ENCODE measurements at regions not wholly inside any gene's neighbourhood (a gene's known extent, or its start where the extent isn't known, plus 50 kb on each side); places are given as distances from the start of the nearest gene placed in this dataset.

DNA sequence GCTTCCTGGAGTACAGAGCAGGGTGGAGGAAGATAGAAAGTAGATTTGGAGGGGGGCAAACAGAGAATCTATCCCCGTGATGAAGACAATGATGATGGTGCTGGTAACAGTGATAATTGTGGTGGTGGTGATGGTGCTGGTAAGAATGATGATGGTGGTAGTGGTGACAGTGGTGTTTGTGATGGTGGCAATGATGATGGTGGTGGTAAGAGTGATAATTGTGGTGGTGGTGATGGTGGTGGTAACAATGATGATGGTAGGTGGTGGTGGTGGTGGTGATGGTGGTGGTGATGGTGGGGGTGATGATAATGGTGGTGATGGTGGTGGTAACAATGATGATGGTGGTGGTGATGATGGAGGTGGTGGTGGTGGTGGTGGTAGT, 169.8 kb downstream of the TSHZ3 start:
- TF ChIP-seq SOX15 (CRISPR knock-in tag; IDR thresholded peaks at IDR 0.05) (no peak), EMX1 (CRISPR knock-in tag; IDR thresholded peaks at IDR 0.05) (no peak), MYBL2 (CRISPR knock-in tag; IDR thresholded peaks at IDR 0.05) (no peak), ZNF423 (CRISPR knock-in tag; IDR thresholded peaks at IDR 0.05) (no peak), CREB1 (CRISPR knock-in tag; IDR thresholded peaks at IDR 0.05) (no peak), TEAD1 (CRISPR knock-in tag; IDR thresholded peaks at IDR 0.05) (no peak), GRHL2 (CRISPR knock-in tag; IDR thresholded peaks at IDR 0.05; ENCODE audit: insufficient replicate concordance, severe bottlenecking) (no peak)
- TF ChIP-seq, protein P1, sequence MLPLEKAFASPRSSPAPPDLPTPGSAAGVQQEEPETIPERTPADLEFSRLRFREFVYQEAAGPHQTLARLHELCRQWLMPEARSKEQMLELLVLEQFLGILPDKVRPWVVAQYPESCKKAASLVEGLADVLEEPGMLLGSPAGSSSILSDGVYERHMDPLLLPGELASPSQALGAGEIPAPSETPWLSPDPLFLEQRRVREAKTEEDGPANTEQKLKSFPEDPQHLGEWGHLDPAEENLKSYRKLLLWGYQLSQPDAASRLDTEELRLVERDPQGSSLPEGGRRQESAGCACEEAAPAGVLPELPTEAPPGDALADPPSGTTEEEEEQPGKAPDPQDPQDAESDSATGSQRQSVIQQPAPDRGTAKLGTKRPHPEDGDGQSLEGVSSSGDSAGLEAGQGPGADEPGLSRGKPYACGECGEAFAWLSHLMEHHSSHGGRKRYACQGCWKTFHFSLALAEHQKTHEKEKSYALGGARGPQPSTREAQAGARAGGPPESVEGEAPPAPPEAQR (CRISPR knock-in tag; IDR thresholded peaks at IDR 0.05) = no peak
- TF ChIP-seq, protein P2, sequence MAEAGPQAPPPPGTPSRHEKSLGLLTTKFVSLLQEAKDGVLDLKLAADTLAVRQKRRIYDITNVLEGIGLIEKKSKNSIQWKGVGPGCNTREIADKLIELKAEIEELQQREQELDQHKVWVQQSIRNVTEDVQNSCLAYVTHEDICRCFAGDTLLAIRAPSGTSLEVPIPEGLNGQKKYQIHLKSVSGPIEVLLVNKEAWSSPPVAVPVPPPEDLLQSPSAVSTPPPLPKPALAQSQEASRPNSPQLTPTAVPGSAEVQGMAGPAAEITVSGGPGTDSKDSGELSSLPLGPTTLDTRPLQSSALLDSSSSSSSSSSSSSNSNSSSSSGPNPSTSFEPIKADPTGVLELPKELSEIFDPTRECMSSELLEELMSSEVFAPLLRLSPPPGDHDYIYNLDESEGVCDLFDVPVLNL (CRISPR knock-in tag; IDR thresholded peaks at IDR 0.05; ENCODE audit: borderline replicate concordance, low read depth) = no peak
- TF ChIP-seq, protein P3, sequence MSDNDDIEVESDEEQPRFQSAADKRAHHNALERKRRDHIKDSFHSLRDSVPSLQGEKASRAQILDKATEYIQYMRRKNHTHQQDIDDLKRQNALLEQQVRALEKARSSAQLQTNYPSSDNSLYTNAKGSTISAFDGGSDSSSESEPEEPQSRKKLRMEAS (CRISPR knock-in tag; IDR thresholded peaks at IDR 0.05) = no peak
- TF ChIP-seq, protein P4, sequence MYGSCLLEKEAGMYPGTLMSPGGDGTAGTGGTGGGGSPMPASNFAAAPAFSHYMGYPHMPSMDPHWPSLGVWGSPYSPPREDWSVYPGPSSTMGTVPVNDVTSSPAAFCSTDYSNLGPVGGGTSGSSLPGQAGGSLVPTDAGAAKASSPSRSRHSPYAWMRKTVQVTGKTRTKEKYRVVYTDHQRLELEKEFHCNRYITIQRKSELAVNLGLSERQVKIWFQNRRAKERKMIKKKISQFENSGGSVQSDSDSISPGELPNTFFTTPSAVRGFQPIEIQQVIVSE (CRISPR knock-in tag; IDR thresholded peaks at IDR 0.05; ENCODE audit: borderline replicate concordance) = no peak
- TF ChIP-seq, protein P5, sequence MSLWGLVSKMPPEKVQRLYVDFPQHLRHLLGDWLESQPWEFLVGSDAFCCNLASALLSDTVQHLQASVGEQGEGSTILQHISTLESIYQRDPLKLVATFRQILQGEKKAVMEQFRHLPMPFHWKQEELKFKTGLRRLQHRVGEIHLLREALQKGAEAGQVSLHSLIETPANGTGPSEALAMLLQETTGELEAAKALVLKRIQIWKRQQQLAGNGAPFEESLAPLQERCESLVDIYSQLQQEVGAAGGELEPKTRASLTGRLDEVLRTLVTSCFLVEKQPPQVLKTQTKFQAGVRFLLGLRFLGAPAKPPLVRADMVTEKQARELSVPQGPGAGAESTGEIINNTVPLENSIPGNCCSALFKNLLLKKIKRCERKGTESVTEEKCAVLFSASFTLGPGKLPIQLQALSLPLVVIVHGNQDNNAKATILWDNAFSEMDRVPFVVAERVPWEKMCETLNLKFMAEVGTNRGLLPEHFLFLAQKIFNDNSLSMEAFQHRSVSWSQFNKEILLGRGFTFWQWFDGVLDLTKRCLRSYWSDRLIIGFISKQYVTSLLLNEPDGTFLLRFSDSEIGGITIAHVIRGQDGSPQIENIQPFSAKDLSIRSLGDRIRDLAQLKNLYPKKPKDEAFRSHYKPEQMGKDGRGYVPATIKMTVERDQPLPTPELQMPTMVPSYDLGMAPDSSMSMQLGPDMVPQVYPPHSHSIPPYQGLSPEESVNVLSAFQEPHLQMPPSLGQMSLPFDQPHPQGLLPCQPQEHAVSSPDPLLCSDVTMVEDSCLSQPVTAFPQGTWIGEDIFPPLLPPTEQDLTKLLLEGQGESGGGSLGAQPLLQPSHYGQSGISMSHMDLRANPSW (CRISPR knock-in tag; conservative IDR thresholded peaks at IDR 0.05; ENCODE audit: low read depth) = no peak
- CTCF ChIA-PET = no interaction called here
- Mint-ChIP-seq H3K36me3 (peaks cover 3% of the 10 kb centered on the region; the same call in 1 of the 2 replicates), H3K4me1 (peaks cover 19% of the 10 kb centered on the region), H3K27me3 (ENCODE audit: low read depth) (no peaks in the 10 kb centered on the region; the same call in 1 of the 2 replicates), H3K27ac (no peak overlapping the region), H3K4me3 (no peak overlapping the region), H3K9me3 (peaks cover 25% of the 10 kb centered on the region)
- POLR2A ChIA-PET = no interaction called here
- DNase-seq (ENCODE audit: low spot score) = no peak
- no peak for ATAC-seq

DNA sequence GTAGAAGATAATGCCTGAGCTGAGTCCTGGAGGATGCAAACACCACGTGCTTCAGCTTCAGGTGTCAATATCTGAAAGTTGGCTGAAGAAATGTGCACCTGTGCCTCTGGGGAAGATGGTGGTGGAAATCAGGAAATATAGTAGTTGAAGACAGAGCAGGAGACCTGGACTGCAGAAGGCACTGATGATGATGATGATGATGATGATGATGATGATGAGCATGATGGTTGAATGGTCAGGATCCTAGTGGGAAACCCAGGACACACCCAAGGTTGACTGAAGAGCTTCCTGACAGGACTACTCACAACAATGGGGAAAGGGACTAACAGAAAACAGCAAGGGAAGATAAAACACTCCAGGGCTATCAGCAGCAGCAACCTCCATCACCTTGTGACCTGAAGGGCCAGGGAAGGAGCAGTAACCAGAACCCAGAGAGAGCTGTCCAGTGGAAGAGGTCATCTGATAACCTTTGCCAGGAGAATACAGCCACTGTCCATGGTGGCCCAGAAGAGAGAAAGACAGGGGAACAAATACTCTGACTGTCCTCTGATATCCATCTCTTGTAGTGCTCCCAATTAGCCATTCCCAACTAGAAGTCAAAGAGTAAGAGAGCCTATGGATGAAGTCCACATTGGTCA, 170.3 kb downstream of the TSHZ3 start:
- POLR2A ChIA-PET = no interaction called here
- Mint-ChIP-seq H3K27me3 (ENCODE audit: low read depth) (no peaks in the 10 kb centered on the region; the same call in 1 of the 2 replicates), H3K27ac (no peak overlapping the region), H3K9me3 (peaks cover 25% of the 10 kb centered on the region), H3K4me1 (peaks cover 13% of the 10 kb centered on the region), H3K36me3 (peaks cover 3% of the 10 kb centered on the region; the same call in 1 of the 2 replicates), H3K4me3 (no peak overlapping the region)
- no peak for ATAC-seq
- CTCF ChIA-PET = no interaction called here
- no peak for DNase-seq (ENCODE audit: low spot score)
- TF ChIP-seq, protein P6, sequence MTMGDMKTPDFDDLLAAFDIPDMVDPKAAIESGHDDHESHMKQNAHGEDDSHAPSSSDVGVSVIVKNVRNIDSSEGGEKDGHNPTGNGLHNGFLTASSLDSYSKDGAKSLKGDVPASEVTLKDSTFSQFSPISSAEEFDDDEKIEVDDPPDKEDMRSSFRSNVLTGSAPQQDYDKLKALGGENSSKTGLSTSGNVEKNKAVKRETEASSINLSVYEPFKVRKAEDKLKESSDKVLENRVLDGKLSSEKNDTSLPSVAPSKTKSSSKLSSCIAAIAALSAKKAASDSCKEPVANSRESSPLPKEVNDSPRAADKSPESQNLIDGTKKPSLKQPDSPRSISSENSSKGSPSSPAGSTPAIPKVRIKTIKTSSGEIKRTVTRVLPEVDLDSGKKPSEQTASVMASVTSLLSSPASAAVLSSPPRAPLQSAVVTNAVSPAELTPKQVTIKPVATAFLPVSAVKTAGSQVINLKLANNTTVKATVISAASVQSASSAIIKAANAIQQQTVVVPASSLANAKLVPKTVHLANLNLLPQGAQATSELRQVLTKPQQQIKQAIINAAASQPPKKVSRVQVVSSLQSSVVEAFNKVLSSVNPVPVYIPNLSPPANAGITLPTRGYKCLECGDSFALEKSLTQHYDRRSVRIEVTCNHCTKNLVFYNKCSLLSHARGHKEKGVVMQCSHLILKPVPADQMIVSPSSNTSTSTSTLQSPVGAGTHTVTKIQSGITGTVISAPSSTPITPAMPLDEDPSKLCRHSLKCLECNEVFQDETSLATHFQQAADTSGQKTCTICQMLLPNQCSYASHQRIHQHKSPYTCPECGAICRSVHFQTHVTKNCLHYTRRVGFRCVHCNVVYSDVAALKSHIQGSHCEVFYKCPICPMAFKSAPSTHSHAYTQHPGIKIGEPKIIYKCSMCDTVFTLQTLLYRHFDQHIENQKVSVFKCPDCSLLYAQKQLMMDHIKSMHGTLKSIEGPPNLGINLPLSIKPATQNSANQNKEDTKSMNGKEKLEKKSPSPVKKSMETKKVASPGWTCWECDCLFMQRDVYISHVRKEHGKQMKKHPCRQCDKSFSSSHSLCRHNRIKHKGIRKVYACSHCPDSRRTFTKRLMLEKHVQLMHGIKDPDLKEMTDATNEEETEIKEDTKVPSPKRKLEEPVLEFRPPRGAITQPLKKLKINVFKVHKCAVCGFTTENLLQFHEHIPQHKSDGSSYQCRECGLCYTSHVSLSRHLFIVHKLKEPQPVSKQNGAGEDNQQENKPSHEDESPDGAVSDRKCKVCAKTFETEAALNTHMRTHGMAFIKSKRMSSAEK (CRISPR knock-in tag; IDR thresholded peaks at IDR 0.05; ENCODE audit: borderline replicate concordance) = no peak
- TF ChIP-seq, protein P7, sequence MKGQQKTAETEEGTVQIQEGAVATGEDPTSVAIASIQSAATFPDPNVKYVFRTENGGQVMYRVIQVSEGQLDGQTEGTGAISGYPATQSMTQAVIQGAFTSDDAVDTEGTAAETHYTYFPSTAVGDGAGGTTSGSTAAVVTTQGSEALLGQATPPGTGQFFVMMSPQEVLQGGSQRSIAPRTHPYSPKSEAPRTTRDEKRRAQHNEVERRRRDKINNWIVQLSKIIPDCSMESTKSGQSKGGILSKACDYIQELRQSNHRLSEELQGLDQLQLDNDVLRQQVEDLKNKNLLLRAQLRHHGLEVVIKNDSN (CRISPR knock-in tag; IDR thresholded peaks at IDR 0.05) = no peak
- TF ChIP-seq FOXJ3 (CRISPR knock-in tag; IDR thresholded peaks at IDR 0.05; ENCODE audit: borderline replicate concordance) = no peak
- TF ChIP-seq GABPB1 (CRISPR knock-in tag; IDR thresholded peaks at IDR 0.05) = no peak
- TF ChIP-seq ZBTB21 (CRISPR knock-in tag; IDR thresholded peaks at IDR 0.05; ENCODE audit: borderline replicate concordance) = no peak
- TF ChIP-seq ZNF396 (CRISPR knock-in tag; IDR thresholded peaks at IDR 0.05; ENCODE audit: borderline replicate concordance) = no peak
- TF ChIP-seq, protein P8, sequence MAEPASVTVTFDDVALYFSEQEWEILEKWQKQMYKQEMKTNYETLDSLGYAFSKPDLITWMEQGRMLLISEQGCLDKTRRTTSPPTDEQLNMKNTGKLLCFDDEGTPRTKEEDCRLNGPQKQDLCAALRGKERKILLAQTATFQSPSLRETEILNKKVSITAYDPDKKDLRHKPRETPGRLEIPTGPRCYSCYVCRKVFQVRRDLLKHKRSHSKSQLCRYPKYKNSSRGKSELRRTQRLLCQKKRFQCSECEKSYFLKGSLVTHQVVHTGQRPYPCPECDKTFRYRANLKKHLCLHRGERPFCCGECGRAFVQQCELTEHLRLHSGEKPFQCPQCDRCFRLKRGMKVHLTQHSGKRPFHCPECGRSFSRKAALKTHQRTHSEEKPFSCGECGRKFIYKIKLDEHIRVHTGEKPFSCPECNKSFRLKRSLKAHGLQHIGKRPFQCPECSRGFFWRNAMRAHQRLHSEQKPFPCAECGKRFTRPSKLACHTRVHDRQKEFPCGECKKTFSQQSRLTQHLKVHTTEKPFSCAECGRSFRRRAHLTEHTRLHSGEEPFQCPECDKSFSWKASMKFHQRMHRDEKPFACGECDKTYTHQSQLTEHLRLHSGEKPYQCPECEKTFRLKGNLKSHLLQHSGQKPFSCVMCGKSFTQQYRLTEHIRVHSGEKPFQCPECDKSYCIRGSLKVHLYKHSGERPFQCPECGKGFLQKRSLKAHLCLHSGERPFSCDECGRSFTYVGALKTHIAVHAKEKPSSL (CRISPR knock-in tag; conservative IDR thresholded peaks at IDR 0.05) = no peak
- no peak for TF ChIP-seq ZNF232 (CRISPR knock-in tag; IDR thresholded peaks at IDR 0.05)
- TF ChIP-seq TP53 (CRISPR knock-in tag; IDR thresholded peaks at IDR 0.05) = no peak
